HL-60 (cell line): ENCODE measurements at regions not wholly inside any gene's neighbourhood (a gene's known extent, or its start where the extent isn't known, plus 50 kb on each side); places are given as distances from the start of the nearest gene placed in this dataset.

Source experiments
- DNase-seq, 2 experiments: peaks; one replicate each; pipeline ENCODE4 v3.0.0-alpha.2; 2010 to 2020; ENCODE audit warnings: low read depth in 1 of 2, low spot score in 1 of 2
- H3K27ac ChIP-seq: fragments of 250-450 bp; sonication (Bioruptor Pico); replicated peaks from 2 replicates; pipeline ENCODE4 v1.5.1; 2020; ENCODE audit warnings: mild to moderate bottlenecking, moderate library complexity
- H3K27me3 ChIP-seq: fragments of 250-450 bp; sonication (Bioruptor Pico); 2 replicates; pipeline ENCODE4 v1.5.1; 2021; ENCODE audit warnings: mild to moderate bottlenecking, moderate library complexity; ENCODE audit not compliant: insufficient read depth, poor library complexity, severe bottlenecking
- H3K4me3 ChIP-seq: replicated peaks from 2 replicates; pipeline ENCODE4 v1.5.1; 2011; ENCODE audit warnings: mild to moderate bottlenecking, control low read depth, low read length; ENCODE audit not compliant: insufficient read depth
- GABPA ChIP-seq: IDR thresholded peaks from 2 replicates; pipeline ENCODE4 v1.6.1; 2012; ENCODE audit warnings: low read depth
- POLR2AphosphoS5 ChIP-seq: IDR thresholded peaks from 2 replicates; pipeline ENCODE4 v1.6.1; 2012; ENCODE audit warnings: low read depth
- SPI1 ChIP-seq: IDR thresholded peaks from 2 replicates; pipeline ENCODE4 v1.6.1; 2012; ENCODE audit warnings: low read depth, mild to moderate bottlenecking, borderline replicate concordance
- TF ChIP-seq, protein P1 (sequence below): IDR thresholded peaks from one replicate; pipeline ENCODE4 v1.5.1; 2011; ENCODE audit warnings: low read length, control low read depth, inconsistent platforms; ENCODE audit not compliant: insufficient read depth
- TF ChIP-seq, protein P2 (sequence below): IDR thresholded peaks from 2 replicates; pipeline ENCODE4 v1.6.1; 2012; ENCODE audit warnings: low read depth; ENCODE audit not compliant: insufficient replicate concordance

DNA sequence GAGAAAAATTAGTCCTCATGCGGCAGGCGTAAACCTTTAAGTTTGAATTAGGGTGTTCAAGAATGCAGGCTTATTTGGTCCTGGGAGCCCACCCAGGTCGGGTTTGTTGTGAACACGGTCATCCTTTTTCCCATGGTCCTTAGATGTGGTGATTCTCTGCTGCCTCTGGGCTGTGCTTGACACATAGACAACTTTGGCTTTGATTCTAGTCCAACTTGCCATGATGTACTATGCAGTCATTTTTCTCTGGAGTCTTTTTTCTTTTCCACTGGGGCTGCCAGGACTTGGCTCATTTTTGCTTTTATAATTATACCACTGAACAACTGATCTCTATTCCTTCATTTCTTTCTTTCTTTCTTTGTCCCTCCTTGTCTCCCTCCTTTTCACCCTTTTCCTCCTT is 218.6 kb downstream of the SREK1 start:
- H3K27ac ChIP-seq = no peak overlapping the region
- TF ChIP-seq, protein P1, sequence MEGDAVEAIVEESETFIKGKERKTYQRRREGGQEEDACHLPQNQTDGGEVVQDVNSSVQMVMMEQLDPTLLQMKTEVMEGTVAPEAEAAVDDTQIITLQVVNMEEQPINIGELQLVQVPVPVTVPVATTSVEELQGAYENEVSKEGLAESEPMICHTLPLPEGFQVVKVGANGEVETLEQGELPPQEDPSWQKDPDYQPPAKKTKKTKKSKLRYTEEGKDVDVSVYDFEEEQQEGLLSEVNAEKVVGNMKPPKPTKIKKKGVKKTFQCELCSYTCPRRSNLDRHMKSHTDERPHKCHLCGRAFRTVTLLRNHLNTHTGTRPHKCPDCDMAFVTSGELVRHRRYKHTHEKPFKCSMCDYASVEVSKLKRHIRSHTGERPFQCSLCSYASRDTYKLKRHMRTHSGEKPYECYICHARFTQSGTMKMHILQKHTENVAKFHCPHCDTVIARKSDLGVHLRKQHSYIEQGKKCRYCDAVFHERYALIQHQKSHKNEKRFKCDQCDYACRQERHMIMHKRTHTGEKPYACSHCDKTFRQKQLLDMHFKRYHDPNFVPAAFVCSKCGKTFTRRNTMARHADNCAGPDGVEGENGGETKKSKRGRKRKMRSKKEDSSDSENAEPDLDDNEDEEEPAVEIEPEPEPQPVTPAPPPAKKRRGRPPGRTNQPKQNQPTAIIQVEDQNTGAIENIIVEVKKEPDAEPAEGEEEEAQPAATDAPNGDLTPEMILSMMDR = no peak
- DNase-seq = no peak
- no peaks in the 10 kb centered on the region for H3K27me3 ChIP-seq
- H3K4me3 ChIP-seq = no peak overlapping the region

DNA sequence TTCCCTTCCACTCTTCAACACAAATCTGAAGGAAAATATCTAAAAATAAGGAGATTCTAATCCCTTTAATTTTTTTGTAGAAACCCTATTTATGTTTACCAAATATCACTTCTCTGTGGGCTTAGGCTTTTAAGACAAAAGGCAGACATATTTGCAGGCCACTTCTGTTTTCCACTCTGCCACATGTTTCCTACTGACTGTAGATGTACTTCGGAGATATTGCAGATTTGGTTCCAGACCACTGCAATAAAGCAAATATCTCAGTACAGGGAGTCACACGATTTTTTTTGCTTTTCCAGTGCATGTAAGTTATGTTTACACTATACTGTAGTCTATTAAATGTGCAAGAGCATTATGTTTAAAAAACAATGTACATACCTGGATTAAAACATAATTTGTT is 219.0 kb downstream of the SREK1 start:
- TF ChIP-seq, protein P1 = no peak
- no peak for TF ChIP-seq SPI1
- TF ChIP-seq, protein P2, sequence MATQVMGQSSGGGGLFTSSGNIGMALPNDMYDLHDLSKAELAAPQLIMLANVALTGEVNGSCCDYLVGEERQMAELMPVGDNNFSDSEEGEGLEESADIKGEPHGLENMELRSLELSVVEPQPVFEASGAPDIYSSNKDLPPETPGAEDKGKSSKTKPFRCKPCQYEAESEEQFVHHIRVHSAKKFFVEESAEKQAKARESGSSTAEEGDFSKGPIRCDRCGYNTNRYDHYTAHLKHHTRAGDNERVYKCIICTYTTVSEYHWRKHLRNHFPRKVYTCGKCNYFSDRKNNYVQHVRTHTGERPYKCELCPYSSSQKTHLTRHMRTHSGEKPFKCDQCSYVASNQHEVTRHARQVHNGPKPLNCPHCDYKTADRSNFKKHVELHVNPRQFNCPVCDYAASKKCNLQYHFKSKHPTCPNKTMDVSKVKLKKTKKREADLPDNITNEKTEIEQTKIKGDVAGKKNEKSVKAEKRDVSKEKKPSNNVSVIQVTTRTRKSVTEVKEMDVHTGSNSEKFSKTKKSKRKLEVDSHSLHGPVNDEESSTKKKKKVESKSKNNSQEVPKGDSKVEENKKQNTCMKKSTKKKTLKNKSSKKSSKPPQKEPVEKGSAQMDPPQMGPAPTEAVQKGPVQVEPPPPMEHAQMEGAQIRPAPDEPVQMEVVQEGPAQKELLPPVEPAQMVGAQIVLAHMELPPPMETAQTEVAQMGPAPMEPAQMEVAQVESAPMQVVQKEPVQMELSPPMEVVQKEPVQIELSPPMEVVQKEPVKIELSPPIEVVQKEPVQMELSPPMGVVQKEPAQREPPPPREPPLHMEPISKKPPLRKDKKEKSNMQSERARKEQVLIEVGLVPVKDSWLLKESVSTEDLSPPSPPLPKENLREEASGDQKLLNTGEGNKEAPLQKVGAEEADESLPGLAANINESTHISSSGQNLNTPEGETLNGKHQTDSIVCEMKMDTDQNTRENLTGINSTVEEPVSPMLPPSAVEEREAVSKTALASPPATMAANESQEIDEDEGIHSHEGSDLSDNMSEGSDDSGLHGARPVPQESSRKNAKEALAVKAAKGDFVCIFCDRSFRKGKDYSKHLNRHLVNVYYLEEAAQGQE = no peak
- no peak for TF ChIP-seq GABPA
- no peak for TF ChIP-seq POLR2AphosphoS5
- Histone ChIP-seq H3K4me3 (no peak overlapping the region), H3K27ac (no peak overlapping the region), H3K27me3 (no peaks in the 10 kb centered on the region)
- no peak for DNase-seq

DNA sequence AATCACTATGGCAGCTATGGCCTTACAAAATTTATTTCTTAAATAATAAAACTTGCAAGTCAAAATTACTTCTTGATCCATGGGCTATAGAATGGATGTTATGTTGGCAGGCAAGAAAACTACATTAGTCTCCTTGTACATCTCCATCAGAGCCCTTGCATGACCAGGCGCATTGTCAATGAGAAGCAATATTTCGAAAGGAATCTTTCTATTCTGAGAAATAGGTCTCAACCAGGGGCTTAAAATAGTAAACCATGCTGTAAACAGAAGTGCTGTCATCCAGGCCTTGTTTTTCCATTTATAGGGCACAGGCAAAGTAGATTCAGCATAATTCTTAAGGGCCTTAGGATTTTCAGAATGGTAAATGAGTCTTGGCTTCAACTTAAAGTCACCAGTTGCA is 220.1 kb downstream of the SREK1 start:
- TF ChIP-seq, protein P2 = no peak
- TF ChIP-seq GABPA (no peak), SPI1 (no peak), POLR2AphosphoS5 (no peak)
- TF ChIP-seq, protein P1 = no peak
- H3K27me3 ChIP-seq = no peaks in the 10 kb centered on the region
- no peak for DNase-seq

DNA sequence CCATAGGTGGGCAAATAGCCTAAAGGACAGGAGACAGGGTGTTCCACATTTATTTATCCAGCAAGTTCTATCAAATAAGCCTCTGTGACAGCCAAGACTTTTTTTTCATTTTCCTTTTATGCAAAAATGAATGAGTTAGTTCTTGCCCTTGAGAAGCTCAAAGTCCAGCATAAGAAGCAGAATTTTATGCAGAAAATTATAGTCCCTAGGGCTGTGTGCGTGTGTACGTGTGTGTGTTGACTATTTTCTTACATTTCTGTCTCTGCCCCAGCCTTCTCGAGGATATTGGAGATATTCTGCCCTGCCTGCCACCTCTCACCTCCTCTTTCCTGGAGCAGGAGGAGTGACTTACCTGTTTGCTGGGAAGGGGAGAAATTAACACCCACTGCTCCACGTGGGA is 221.9 kb downstream of the SREK1 start:
- DNase-seq = no peak
- no peaks in the 10 kb centered on the region for H3K27me3 ChIP-seq
- H3K4me3 ChIP-seq = no peak overlapping the region
- TF ChIP-seq GABPA (no peak), SPI1 (no peak), POLR2AphosphoS5 (no peak)
- TF ChIP-seq, protein P2 = no peak
- TF ChIP-seq, protein P1 = no peak
- H3K27ac ChIP-seq = no peak overlapping the region

More for the DNA sequence above, 220.1 kb downstream of the SREK1 start:
- no peak overlapping the region for H3K27ac ChIP-seq
- no peak overlapping the region for H3K4me3 ChIP-seq
